H1 (cell line): ENCODE measurements at regions not wholly inside any gene's neighbourhood (a gene's known extent, or its start where the extent isn't known, plus 50 kb on each side); places are given as distances from the start of the nearest gene placed in this dataset.

Experiments
- CHD1 ChIP-seq: IDR thresholded peaks from 2 replicates; pipeline ENCODE4 v1.6.1; 2012; ENCODE audit warnings: low read depth, low read length, improper control_type of control experiment
- HDAC2 ChIP-seq, 2 experiments: fragments of 300-600 bp in 1 of 2; sonication (generic) in 1 of 2; IDR thresholded peaks; 2 replicates each; pipeline ENCODE4 v1.6.1; 2011 to 2012; ENCODE audit warnings: low read depth in 2 of 2, low read length in 2 of 2, mild to moderate bottlenecking in 2 of 2, moderate library complexity in 2 of 2, borderline replicate concordance in 1 of 2, inconsistent platforms in 1 of 2
- SIX5 ChIP-seq: IDR thresholded peaks from 2 replicates; pipeline ENCODE4 v1.6.1; 2011; ENCODE audit warnings: mild to moderate bottlenecking, low read depth, low read length
- SUZ12 ChIP-seq: fragments of 200-600 bp; sonication (generic); IDR thresholded peaks from 2 replicates; pipeline ENCODE4 v1.6.1; 2012; ENCODE audit warnings: mild to moderate bottlenecking, inconsistent platforms, low read length, moderate library complexity, mixed read lengths

DNA sequence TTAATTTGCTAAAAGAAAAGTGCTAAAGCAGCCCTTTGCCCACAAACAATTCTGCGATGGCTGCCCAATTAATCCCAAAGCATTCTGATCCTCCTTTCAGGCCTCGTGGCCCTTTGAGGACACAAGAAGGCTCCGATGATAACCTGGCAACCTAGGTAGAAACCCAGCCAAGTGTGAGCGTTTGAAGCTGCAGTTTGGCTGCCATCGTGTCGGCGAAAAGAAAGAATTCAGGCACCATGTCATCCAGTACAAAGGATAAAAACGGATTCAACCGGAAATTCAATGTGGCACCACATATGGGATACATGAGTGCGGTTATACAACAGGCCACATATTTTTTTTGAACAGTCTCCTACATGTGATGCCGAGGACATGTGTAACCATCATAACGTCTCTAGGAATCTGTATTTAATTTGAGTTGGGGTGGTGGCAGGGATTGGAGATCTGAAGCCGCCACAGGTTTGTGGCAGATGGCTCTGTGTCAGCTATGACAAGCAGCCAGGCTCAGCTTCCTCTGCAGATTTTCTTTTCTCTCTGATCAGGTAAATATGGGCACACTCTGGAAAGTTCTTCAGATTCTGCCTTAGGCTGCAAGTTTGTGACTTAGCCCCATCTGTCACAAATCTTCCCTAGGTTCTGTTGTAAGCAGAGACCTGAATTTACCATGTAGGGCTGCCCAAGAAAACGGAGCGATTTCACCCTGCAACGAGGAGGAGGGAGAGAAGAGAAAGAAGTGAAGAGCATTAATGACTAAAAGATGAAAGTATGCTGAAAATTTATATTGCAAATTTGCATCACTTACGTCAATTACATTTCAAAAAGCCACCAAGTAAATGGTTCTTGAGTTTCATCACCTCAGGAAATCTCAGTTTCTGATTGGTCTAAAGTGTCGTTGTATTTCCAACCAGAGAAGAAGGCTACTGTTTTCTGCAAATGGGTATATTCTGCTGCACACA lies 573.2 kb downstream of the ZEB2 start (continued):
- TF ChIP-seq CHD1 (no peak), HDAC2 (IDR thresholded peaks at IDR 0.05; ENCODE audit: borderline replicate concordance in 1 of 2, low read depth in 2 of 2, low read length in 2 of 2) (no peak), SIX5 (no peak), SUZ12 (no peak)
